Suprapubic skin (tissue), 4 donors: ENCODE measurements at regions not wholly inside any gene's neighbourhood (a gene's known extent, or its start where the extent isn't known, plus 50 kb on each side); places are given as distances from the start of the nearest gene placed in this dataset.

Experiments
- DNase-seq, 2 donors: peaks; one replicate each; pipeline ENCODE4 v3.0.0-alpha.2; 2019; ENCODE audit warnings: low spot score in 2 of 2
- H3K27ac ChIP-seq: fragments of 200-600 bp; sonication (generic); one replicate; pipeline ENCODE4 v1.5.1; 2019
- H3K27me3 ChIP-seq: fragments of 200-600 bp; sonication (generic); one replicate; pipeline ENCODE4 v1.5.1; 2019
- H3K36me3 ChIP-seq: fragments of 200-600 bp; sonication (generic); one replicate; pipeline ENCODE4 v1.5.1; 2019
- H3K4me1 ChIP-seq: fragments of 200-600 bp; sonication (generic); one replicate; pipeline ENCODE4 v1.5.1; 2019
- H3K4me3 ChIP-seq: fragments of 200-600 bp; sonication (generic); one replicate; pipeline ENCODE4 v1.5.1; 2019; ENCODE audit warnings: mild to moderate bottlenecking
- H3K9me3 ChIP-seq: fragments of 200-600 bp; sonication (generic); one replicate; pipeline ENCODE4 v1.5.1; 2019
- CTCF ChIP-seq, 2 donors: fragments of 200-600 bp in 1 of 2; fragments of 450-650 bp in 1 of 2; sonication (generic) in 1 of 2; IDR thresholded peaks; one replicate each; pipeline ENCODE4 v1.5.1; 2016 to 2019; ENCODE audit warnings: antibody characterized with exemption in 2 of 2, mild to moderate bottlenecking in 1 of 2, moderate library complexity in 1 of 2
- EP300 ChIP-seq: sonication (generic); formaldehyde crosslinking; IDR thresholded peaks from one replicate; pipeline ENCODE4 v1.6.1; 2017; ENCODE audit warnings: antibody characterized with exemption
- POLR2A ChIP-seq, 2 donors: fragments of 450-650 bp; IDR thresholded peaks; one replicate each; pipeline ENCODE4 v1.6.1; 2017; ENCODE audit warnings: antibody characterized with exemption in 2 of 2, mild to moderate bottlenecking in 2 of 2, moderate library complexity in 2 of 2
- POLR2AphosphoS5 ChIP-seq, 3 donors: sonication (generic); formaldehyde crosslinking; IDR thresholded peaks; one replicate each; pipeline ENCODE4 v1.6.1; 2017; ENCODE audit warnings: antibody characterized with exemption in 3 of 3
- WGBS: methylation state at CpG from one replicate; pipeline ENCODE4 v1.1.5; 2018; 5-methylcytosine and 5-hydroxymethylcytosine counted together

DNA sequence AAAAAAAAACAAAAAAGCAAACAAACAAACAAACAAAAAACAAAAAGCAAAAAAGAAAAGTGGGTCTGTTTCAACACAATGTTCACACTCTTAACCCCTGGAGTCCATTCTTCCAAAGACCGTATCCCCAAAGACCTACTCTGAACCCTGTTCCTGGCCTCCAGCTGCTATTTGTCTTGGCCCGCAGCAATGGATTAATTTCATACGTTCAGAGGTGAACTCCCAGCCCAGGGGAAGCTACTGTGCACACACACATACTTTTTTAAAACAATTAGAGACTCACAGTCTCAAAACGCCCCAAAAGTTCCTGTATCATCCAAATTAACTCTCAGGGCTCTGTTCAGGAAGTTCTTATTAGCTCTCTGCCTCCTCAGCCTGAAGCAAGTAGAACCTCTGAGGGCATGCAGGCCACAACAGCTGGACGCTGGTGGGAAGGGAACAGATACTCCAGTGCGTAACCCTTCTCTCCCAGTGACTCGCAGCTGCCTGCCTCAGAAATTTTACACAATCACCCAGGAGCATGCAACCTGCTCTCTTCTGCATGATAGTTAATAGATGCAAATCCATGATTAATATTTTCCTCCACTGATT lies 395.4 kb downstream of the RRAGC start:
- DNase-seq = no peak
- 47% methylated on average over 7 of the region's 7 CpGs for WGBS
- H3K9me3 ChIP-seq = no peaks in the 10 kb centered on the region
- peaks cover 4% of the 10 kb centered on the region for H3K27me3 ChIP-seq
- H3K4me3 ChIP-seq = no peak overlapping the region
- no peaks in the 10 kb centered on the region for H3K4me1 ChIP-seq
- H3K36me3 ChIP-seq = no peaks in the 10 kb centered on the region
- TF ChIP-seq CTCF (IDR thresholded peaks at IDR 0.05) = no peak
- no peak for TF ChIP-seq POLR2AphosphoS5 (IDR thresholded peaks at IDR 0.05)
- no peak overlapping the region for H3K27ac ChIP-seq

GRCh38 chr1:38463074-38463473 lies 396.5 kb downstream of the RRAGC start:
- Histone ChIP-seq H3K36me3 (no peaks in the 10 kb centered on the region), H3K27ac (no peak overlapping the region), H3K4me3 (no peak overlapping the region), H3K27me3 (peaks cover under 1% of the 10 kb centered on the region), H3K9me3 (no peaks in the 10 kb centered on the region), H3K4me1 (no peaks in the 10 kb centered on the region)
- DNase-seq = no peak
- no peak for TF ChIP-seq CTCF (IDR thresholded peaks at IDR 0.05)
- no peak for TF ChIP-seq POLR2A (IDR thresholded peaks at IDR 0.05)
- TF ChIP-seq POLR2AphosphoS5 (IDR thresholded peaks at IDR 0.05) = no peak
- no peak for TF ChIP-seq EP300

DNA sequence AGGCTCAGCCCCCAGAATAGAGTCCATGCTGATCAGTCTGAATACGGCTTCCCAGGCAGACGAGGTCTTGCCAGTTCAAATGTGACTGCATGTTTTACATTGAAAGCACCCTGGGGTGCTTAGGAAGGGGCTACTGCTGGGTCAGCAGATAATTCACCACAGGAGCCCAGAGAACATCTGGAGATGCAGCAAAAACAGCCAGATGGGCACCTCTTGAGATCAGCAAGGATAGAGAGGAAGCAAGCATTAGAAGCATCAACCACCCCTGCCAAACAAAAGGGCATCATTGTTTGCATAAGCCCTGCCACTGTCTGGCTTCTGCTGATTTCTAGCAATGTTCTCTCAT lies 403.1 kb downstream of the RRAGC start:
- Histone ChIP-seq H3K27ac (no peak overlapping the region), H3K4me1 (no peaks in the 10 kb centered on the region), H3K9me3 (no peaks in the 10 kb centered on the region), H3K4me3 (no peak overlapping the region), H3K36me3 (no peaks in the 10 kb centered on the region), H3K27me3 (peaks cover 4% of the 10 kb centered on the region)
- no peak for TF ChIP-seq EP300
- TF ChIP-seq POLR2AphosphoS5 (IDR thresholded peaks at IDR 0.05) = no peak
- TF ChIP-seq POLR2A (IDR thresholded peaks at IDR 0.05) = no peak
- TF ChIP-seq CTCF (IDR thresholded peaks at IDR 0.05) = no peak
- WGBS = no CpG with 5 or more reads among the region's 2 CpGs
- DNase-seq = no peak

DNA sequence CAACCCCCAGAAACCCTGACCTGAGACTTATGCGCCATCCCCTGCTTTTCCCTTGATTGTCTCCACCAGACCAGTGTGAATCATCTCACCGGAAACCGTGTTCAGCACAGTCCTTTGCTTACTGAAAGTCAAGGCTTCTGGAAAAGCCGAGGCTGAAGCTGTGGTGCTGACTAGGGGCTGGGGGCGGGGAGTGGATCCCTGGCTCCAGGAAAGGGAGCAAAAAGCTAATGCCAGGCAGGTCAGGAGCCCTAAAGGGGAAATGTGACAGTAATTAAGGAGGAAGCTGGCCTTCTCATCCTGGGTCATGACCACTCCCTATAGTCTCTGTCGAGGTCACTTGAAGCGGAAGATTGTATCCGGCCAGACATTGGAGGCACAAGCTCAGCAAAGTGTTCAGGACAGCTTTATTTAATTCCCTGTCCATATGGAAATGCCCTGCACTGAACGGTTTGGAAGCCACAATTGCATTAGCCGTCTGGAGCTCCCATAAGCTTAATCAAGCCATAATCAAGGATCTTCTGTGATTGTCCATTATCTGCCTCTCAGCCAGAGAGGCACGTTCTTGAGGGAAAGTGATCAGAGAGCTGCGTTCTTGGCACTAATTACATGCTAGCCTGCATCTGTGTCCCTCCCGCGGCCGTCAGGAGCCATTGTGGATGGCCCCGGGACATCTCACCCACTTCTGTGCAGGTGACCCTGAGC lies 403.6 kb downstream of the RRAGC start:
- no peak for DNase-seq
- Histone ChIP-seq H3K4me3 (no peak overlapping the region), H3K27me3 (peaks cover 4% of the 10 kb centered on the region), H3K4me1 (no peaks in the 10 kb centered on the region), H3K36me3 (no peaks in the 10 kb centered on the region), H3K27ac (no peak overlapping the region), H3K9me3 (no peaks in the 10 kb centered on the region)
- 57% methylated on average over 8 of the region's 16 CpGs for WGBS
- TF ChIP-seq POLR2AphosphoS5 (IDR thresholded peaks at IDR 0.05) (no peak), EP300 (no peak), CTCF (IDR thresholded peaks at IDR 0.05) (no peak), POLR2A (IDR thresholded peaks at IDR 0.05) (no peak)

- H3K27ac ChIP-seq = no peak overlapping the region
- WGBS = 79% methylated on average over 9 of the region's 9 CpGs
- TF ChIP-seq POLR2AphosphoS5 (IDR thresholded peaks at IDR 0.05) (no peak), CTCF (IDR thresholded peaks at IDR 0.05) (no peak), POLR2A (IDR thresholded peaks at IDR 0.05) (no peak), EP300 (no peak)
Measured at GRCh38 chr1:38454749-38455441, 404.7 kb downstream of the RRAGC start.

More at GRCh38 chr1:38454749-38455441, 404.7 kb downstream of the RRAGC start:
- no peaks in the 10 kb centered on the region for H3K9me3 ChIP-seq
- H3K4me1 ChIP-seq = no peaks in the 10 kb centered on the region
- H3K27me3 ChIP-seq = peaks cover 4% of the 10 kb centered on the region
- H3K4me3 ChIP-seq = no peak overlapping the region
- no peaks in the 10 kb centered on the region for H3K36me3 ChIP-seq
- no peak for DNase-seq
